Esophagus (tissue), 2 donors: ENCODE measurements at regions not wholly inside any gene's neighbourhood (a gene's known extent, or its start where the extent isn't known, plus 50 kb on each side); places are given as distances from the start of the nearest gene placed in this dataset.
"Not testable (repeated sequence)": the region's sequence is repeated elsewhere in the genome, so short reads cannot be mapped to it uniquely, and the experiment has no call there.

Experiments used
- H3K27ac ChIP-seq, 2 donors: one replicate each; pipeline ENCODE4 v1.5.1; 2013; ENCODE audit warnings: low read depth in 2 of 2, mild to moderate bottlenecking in 2 of 2, inconsistent platforms in 1 of 2, low read length in 1 of 2, moderate library complexity in 1 of 2
- H3K27me3 ChIP-seq, 2 donors: one replicate each; pipeline ENCODE4 v1.6.1; 2013; ENCODE audit warnings: low read length in 2 of 2, control low read depth in 1 of 2, mild to moderate bottlenecking in 1 of 2; ENCODE audit not compliant: insufficient read depth in 2 of 2, control insufficient read depth in 1 of 2
- H3K36me3 ChIP-seq, 2 donors: one replicate each; pipeline ENCODE4 v1.6.1; 2013; ENCODE audit warnings: low read length in 1 of 2; ENCODE audit not compliant: control insufficient read depth in 2 of 2, insufficient read depth in 2 of 2
- H3K4me1 ChIP-seq, 2 donors: one replicate each; pipeline ENCODE4 v1.6.1; 2013; ENCODE audit warnings: low read length in 1 of 2; ENCODE audit not compliant: control insufficient read depth in 2 of 2, insufficient read depth in 2 of 2
- H3K4me3 ChIP-seq, 2 donors: one replicate each; pipeline ENCODE4 v1.5.1; 2013; ENCODE audit warnings: low read length in 2 of 2, mild to moderate bottlenecking in 2 of 2, low read depth in 1 of 2, moderate library complexity in 1 of 2
- H3K9me3 ChIP-seq, 2 donors: one replicate each; pipeline ENCODE4 v1.6.1; 2013; ENCODE audit warnings: mild to moderate bottlenecking in 2 of 2, low read depth in 1 of 2, low read length in 1 of 2, moderate library complexity in 1 of 2; ENCODE audit not compliant: control insufficient read depth in 2 of 2, insufficient read depth in 1 of 2
- WGBS, 2 donors: extraction: QIAGEN DNeasy Blood & Tissue Kit; methylation state at CpG; one replicate each; pipeline ENCODE4 v1.1.7; 2013; 5-methylcytosine and 5-hydroxymethylcytosine counted together
- donor health status: healthy with polysubstance abuse.
- donor health status: Bipolar disorder and iron deficiency.

DNA sequence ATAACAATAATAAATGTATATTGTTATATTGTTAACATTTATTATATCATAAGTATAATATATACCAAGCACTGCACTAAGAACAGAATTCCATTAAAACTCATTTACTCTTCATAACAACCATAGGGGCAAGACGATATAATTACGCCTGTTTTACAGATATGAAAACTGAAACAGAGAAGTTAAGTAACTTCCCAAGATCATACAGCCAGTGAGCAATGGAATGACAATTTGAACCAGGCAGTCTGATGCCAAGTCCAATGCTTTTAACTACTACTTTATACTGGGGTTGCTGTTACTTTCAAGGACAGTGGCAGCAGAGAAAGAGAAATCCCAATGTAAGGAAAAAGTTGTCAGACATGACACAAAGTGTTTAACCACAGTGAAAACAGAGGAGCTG, 338.8 kb upstream of the ID2 start:
- no peaks in the 10 kb centered on the region for H3K4me1 ChIP-seq
- no peak overlapping the region for H3K27ac ChIP-seq
- H3K36me3 ChIP-seq, result no peaks in the 10 kb centered on the region
- no peaks in the 10 kb centered on the region for H3K9me3 ChIP-seq
- WGBS, 2 donors, result 91 to 95% methylated on average over 2 of the region's 2 CpGs
- H3K27me3 ChIP-seq, result peaks cover 0 to 3% of the 10 kb centered on the region in 2 donors
- no peak overlapping the region for H3K4me3 ChIP-seq

DNA sequence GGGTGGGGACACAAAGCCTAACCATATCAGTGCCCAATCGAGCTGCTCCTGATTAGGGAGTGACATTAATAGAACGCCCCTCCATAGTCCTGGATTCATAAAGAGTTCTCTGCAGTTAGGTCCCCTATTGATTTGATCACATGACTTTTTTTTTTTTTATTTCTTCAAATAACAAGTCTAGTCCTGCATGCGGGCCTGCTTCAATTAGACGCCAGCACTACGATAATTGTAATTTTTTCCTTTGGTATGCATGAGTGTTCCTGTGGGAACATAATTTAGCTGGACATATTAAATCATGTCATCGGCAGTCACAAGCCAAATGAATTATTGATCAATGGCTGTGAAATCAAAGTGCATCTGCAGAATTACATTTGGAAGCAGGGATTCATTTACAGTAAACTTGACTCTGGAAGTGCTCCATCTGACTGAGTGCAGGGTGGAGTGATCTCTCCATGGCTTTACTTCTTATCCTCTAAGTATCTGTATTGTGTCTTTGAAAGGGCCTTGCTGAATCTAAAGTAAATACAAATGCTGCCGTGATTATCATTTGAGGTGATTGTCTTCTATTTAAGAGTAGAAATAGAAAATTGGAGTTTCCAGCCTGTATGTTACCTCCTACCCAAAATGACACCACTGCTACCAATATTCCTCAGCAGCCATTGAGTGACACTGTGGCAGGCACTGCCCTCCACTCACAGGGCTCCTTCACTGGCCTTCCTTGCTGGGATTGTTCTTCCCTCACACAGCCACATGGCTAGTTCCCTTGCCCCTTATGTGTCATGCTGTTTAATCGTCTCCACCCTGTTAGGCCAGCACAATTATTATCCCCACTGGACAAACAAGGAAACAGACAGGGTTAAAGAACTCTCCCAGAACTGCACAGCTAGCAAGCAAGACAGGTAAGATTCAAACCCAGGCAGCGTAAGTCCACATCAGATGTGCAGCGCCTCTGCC, 337.4 kb upstream of the ID2 start:
- H3K4me3 ChIP-seq, result no peak overlapping the region
- peaks cover 0 to 3% of the 10 kb centered on the region in 2 donors for H3K27me3 ChIP-seq
- H3K27ac ChIP-seq, result peak overlapping the region in 1 of 2 donors; percentile 26
- H3K4me1 ChIP-seq, result no peaks in the 10 kb centered on the region
- no peaks in the 10 kb centered on the region for H3K36me3 ChIP-seq
- WGBS, 2 donors, result 89 to 90% methylated on average over 10 of the region's 10 CpGs
- H3K9me3 ChIP-seq, result no peaks in the 10 kb centered on the region

DNA sequence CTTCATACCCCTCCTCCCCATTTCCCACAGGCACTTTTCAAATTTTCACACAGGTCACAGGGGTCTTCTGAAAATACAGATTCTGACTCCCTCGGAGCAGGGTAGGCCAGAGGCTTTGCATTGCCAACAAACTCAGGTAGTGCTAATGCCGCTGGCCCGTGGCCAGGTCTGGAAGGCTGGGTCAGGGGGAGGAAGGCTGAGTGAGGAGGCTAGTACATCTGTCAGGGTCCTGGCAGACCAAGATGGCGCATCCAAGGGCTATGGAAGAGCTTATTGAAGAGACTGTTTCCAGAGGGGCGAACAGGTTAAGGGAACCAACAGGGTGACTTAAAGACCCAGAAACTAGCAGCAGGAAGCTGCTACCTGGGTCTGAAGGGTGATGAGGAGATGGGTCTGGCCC, 336.7 kb upstream of the ID2 start:
- WGBS, 2 donors, result 93 to 95% methylated on average over 5 of the region's 5 CpGs

DNA sequence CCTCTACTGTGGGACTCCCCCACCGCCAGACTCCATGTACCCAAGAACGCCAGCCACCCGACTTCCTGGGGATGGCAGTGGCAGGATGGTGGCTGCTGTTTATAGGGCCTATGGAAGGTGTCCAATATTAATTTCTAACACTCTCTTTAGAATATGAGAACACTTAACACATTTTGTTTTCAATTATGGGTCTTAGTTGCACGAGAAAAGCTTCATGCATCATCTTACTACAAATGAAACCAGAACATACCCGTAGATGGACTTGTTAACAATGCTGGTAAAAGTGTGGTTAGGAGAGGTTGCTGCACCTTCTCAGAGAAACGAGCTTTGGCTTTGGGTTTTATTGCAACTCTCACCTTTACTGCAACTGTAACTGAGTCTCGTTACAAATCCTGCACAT, 335.6 kb upstream of the ID2 start:
- peaks cover 0 to 3% of the 10 kb centered on the region in 2 donors for H3K27me3 ChIP-seq
- no peaks in the 10 kb centered on the region for H3K9me3 ChIP-seq
- H3K4me1 ChIP-seq, result no peaks in the 10 kb centered on the region
- H3K4me3 ChIP-seq, result no peak overlapping the region
- no peak overlapping the region for H3K27ac ChIP-seq
- H3K36me3 ChIP-seq, result no peaks in the 10 kb centered on the region
- 74% methylated on average over 7 of the region's 7 CpGs for WGBS, 2 donors

More for the DNA sequence above, 336.7 kb upstream of the ID2 start:
- Histone ChIP-seq H3K27me3 (peaks cover 0 to 3% of the 10 kb centered on the region in 2 donors), H3K4me1 (no peaks in the 10 kb centered on the region), H3K4me3 (no peak overlapping the region), H3K9me3 (no peaks in the 10 kb centered on the region), H3K36me3 (no peaks in the 10 kb centered on the region), H3K27ac (no peak overlapping the region)

DNA sequence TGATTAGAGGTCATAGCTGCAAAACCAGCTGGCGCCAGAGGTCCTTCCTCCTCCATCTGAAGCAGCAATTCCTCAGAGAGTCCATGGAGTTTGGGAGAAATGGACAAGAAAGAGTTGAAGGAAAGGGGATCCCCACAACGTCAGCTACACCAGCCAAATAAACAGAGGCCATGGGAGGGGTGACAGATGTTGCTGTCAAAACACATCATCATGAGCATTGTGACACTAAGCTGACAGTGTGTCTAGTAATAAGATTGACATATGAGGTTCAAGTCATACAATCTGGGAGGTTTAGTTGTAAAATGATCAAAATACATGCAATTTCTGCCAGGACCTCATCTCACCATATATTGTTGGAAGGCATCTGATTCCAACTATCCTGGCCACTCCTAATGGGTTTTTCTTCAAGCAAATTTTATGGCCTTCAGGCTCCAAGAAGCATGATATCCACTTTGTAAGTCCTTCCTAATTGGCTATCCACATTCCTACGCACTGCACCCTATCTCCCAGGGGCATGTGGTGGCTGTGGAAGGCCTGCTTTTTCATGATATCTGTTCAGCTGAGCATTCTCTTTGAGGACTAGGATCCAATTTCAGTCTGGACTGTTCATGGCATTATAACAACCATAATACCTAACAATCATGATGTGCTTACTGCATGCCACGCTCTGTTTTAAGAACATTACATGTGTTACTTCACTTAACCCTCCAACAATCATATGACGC, 335.0 kb upstream of the ID2 start:
- Histone ChIP-seq H3K27me3 (peaks cover 0 to 3% of the 10 kb centered on the region in 2 donors), H3K27ac (no peak overlapping the region), H3K4me1 (no peaks in the 10 kb centered on the region), H3K36me3 (no peaks in the 10 kb centered on the region), H3K9me3 (no peaks in the 10 kb centered on the region), H3K4me3 (no peak overlapping the region)
- 89 to 91% methylated on average over 5 of the region's 5 CpGs for WGBS, 2 donors

DNA sequence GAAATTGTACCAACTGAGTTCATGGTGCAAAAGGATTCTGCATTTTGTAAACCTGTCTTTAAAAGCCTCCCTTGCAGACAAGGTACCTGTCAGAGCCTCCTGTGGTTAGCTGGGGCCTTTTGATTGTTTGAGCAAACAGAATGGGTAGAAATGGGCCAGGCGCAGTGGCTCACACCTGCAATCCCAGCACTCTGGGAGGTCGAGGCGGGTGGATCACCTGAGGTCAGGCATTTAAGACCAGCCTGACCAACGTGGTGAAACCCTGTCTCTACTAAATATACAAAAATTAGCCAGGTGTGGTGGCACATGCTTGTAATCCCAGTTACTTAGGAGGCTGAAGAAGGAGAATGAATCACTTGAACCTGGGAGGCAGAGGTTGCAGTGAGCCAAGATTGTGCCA, 332.9 kb upstream of the ID2 start:
- H3K4me3 ChIP-seq, H3K27me3 ChIP-seq, H3K9me3 ChIP-seq, H3K4me1 ChIP-seq, H3K36me3 ChIP-seq, H3K27ac ChIP-seq: not testable (repeated sequence)
- WGBS, 2 donors, result 71 to 81% methylated on average over 4 of the region's 4 CpGs

DNA sequence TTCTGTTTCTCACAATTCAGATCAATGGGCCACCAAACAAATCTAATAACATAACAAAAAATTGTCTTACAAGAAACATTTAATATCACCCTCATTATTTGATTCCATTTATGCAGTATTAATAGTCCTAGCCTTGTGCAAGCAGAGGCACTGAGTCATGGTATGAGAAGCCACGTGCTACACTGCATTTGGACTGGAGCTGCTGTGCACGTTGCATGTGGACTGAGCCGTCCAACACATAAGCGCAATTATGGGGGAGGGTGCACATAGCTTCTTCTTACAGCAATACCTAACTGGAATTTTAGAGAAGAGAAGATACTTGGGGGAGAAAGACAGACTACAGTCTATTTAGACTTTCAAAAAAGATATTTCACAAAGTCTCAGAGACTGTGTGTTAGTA, 329.6 kb upstream of the ID2 start:
- no peak overlapping the region for H3K4me3 ChIP-seq
- H3K9me3 ChIP-seq, result no peaks in the 10 kb centered on the region
- H3K36me3 ChIP-seq, result no peaks in the 10 kb centered on the region
- H3K27me3 ChIP-seq, result peaks cover 0 to under 1% of the 10 kb centered on the region in 2 donors
- no peak overlapping the region for H3K27ac ChIP-seq
- 88 to 93% methylated on average over 4 of the region's 4 CpGs for WGBS, 2 donors
- no peaks in the 10 kb centered on the region for H3K4me1 ChIP-seq

DNA sequence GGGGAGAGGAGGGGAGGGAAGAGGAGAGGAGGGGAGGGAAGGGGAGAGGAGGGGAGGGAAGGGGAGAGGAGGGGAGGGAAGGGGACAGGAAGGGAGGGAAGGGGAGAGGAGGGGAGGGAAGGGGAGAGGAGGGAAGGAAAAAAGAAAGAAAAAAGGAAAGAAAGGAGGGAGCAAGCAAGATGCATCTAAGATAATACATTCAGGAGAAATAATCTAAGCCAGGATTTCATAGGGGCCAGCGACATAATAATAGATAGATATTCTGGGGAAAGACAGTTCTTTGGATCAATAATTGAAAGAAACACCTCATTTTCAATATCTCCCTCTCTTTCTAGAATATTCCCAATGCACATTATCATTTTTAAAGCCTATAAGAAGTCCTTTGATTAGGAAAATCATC, 328.9 kb upstream of the ID2 start:
- Histone ChIP-seq H3K4me3 (no peak overlapping the region), H3K36me3 (no peaks in the 10 kb centered on the region), H3K9me3 (no peaks in the 10 kb centered on the region), H3K27ac (no peak overlapping the region), H3K27me3 (no peaks in the 10 kb centered on the region), H3K4me1 (no peaks in the 10 kb centered on the region)
- WGBS, 2 donors, result 100% methylated on average over 1 of the region's 1 CpG

DNA sequence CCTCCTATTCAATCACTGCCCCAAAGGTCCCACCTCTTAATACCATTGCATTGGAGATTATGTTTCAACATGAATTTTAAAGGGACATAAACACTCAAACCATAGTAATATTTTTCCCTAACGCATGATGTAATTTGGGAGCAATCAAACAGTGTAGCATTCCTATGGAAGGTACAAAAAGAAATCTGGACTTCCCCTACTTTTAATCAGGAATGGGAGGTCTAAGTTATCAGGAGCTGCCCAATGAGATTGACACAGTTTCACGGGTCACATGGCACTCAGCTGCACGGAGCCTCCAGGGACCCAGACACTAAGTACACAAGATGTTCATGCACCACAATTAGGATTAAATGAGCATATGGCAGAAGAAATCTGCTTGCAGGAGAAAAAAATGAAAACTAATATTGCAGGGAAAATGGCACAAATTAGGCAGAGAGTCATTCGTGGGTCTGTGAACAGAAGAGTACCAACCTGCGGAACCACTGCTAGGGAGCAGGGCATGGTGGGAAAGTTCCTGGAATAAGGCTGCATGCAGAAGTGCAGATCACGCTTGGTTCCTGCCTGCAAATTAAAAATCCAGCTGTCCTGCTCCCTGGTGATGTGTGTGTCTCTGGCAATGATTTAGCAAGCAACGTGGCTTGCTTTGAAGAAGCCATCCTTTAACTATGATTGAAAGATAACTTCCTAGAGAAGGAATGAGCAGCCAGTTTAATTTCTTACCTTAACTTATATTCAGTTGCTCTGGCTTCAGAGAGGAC, 326.6 kb upstream of the ID2 start:
- H3K9me3 ChIP-seq, result no peaks in the 10 kb centered on the region
- no peaks in the 10 kb centered on the region for H3K36me3 ChIP-seq
- H3K4me1 ChIP-seq, result no peaks in the 10 kb centered on the region
- H3K27ac ChIP-seq, result no peak overlapping the region
- H3K27me3 ChIP-seq, result no peaks in the 10 kb centered on the region
- no peak overlapping the region for H3K4me3 ChIP-seq
- WGBS, 2 donors, result 83 to 86% methylated on average over 7 of the region's 7 CpGs
